T-cell (primary cell): ENCODE measurements at regions not wholly inside any gene's neighbourhood (a gene's known extent, or its start where the extent isn't known, plus 50 kb on each side); places are given as distances from the start of the nearest gene placed in this dataset.

ENCODE experiments used
- ATAC-seq, 4 experiments: fragments of 200-7000 bp in 3 of 4; fragments of 150-1000 bp in 1 of 4; cut with Tn5 transposase; replicated peaks in 1 of 4; 1 replicate in 3 of 4; 2 replicates in 1 of 4; pipeline ENCODE4 v1.10.0; 2021; ENCODE audit warnings: moderate library complexity in 3 of 4, mild to moderate bottlenecking in 2 of 4, moderate number of reproducible peaks in 1 of 4
- CTCF ChIA-PET, 2 donors: fragments of 300-600 bp; sonication (Branson Sonifier 250); formaldehyde crosslinking; loops; one replicate each; lab custom pipeline; 2022; ENCODE audit warnings: antibody characterized with exemption in 2 of 2; lab: Charles Lee
- POLR2A ChIA-PET, 2 donors: fragments of 300-600 bp; sonication (Branson Sonifier 250); formaldehyde crosslinking; loops; one replicate each; lab custom pipeline; 2022; ENCODE audit warnings: antibody characterized with exemption in 2 of 2; lab: Charles Lee
- DNase-seq, 35 experiments: peaks; one replicate each; pipeline versions ENCODE4 v3.0.0 to v3.0.0-alpha.2; 2013 to 2023
- H3K27ac ChIP-seq: one replicate; pipeline ENCODE4 v1.5.1; 2013; ENCODE audit warnings: low read length
- H3K27me3 ChIP-seq, 2 experiments: replicated peaks in 1 of 2; 1 replicate in 1 of 2; 2 replicates in 1 of 2; pipeline versions ENCODE4 v1.6.1 to v1.7.0; 2013; ENCODE audit warnings: low read length in 1 of 2, mixed read lengths in 1 of 2; ENCODE audit not compliant: control insufficient read depth in 2 of 2, insufficient read depth in 2 of 2; ENCODE audit errors: extremely low read depth in 1 of 2
- H3K36me3 ChIP-seq, 2 donors: 1 replicate in 1 of 2; 2 replicates in 1 of 2; pipeline versions ENCODE4 v1.6.1 to v1.7.0; 2013; ENCODE audit warnings: low read length in 1 of 2; ENCODE audit not compliant: control insufficient read depth in 2 of 2, insufficient read depth in 1 of 2; ENCODE audit errors: extremely low read depth in 1 of 2
- H3K4me1 ChIP-seq, 2 experiments: 1 replicate in 1 of 2; 2 replicates in 1 of 2; pipeline versions ENCODE4 v1.6.1 to v1.7.0; 2013; ENCODE audit warnings: low read length in 2 of 2, mixed read lengths in 1 of 2; ENCODE audit not compliant: insufficient read depth in 2 of 2, control insufficient read depth in 1 of 2; ENCODE audit errors: extremely low read depth in 1 of 2
- H3K4me3 ChIP-seq, 2 donors: 1 replicate in 1 of 2; 2 replicates in 1 of 2; pipeline versions ENCODE4 v1.5.1 to v1.7.0; 2013; ENCODE audit warnings: mild to moderate bottlenecking in 2 of 2, low read length in 1 of 2, moderate library complexity in 1 of 2; ENCODE audit not compliant: control insufficient read depth in 1 of 2; ENCODE audit errors: extremely low read depth in 1 of 2
- H3K9me3 ChIP-seq: 2 replicates; pipeline ENCODE4 v1.7.0; 2013
- H3K27ac Mint-ChIP-seq, 2 donors: one replicate each; pipeline ENCODE4 v1.8.0; 2020 to 2021; ENCODE audit warnings: mild to moderate bottlenecking in 2 of 2, mixed read lengths in 2 of 2
- H3K27me3 Mint-ChIP-seq, 2 donors: one replicate each; pipeline ENCODE4 v1.8.0; 2021 to 2022; ENCODE audit warnings: mixed read lengths in 2 of 2
- H3K36me3 Mint-ChIP-seq: one replicate; pipeline ENCODE4 v1.8.0; 2021; ENCODE audit warnings: mixed read lengths
- H3K4me1 Mint-ChIP-seq, 3 donors: one replicate each; pipeline ENCODE4 v1.8.0; 2020 to 2022; ENCODE audit warnings: mixed read lengths in 3 of 3, mild to moderate bottlenecking in 1 of 3
- H3K4me3 Mint-ChIP-seq, 3 donors: one replicate each; pipeline ENCODE4 v1.8.0; 2020 to 2022; ENCODE audit warnings: mild to moderate bottlenecking in 3 of 3, mixed read lengths in 3 of 3, moderate library complexity in 3 of 3
- H3K9me3 Mint-ChIP-seq, 3 donors: one replicate each; pipeline ENCODE4 v1.8.0; 2020 to 2022; ENCODE audit warnings: mixed read lengths in 3 of 3
- WGBS: methylation state at CpG from one replicate; pipeline ENCODE4 v1.1.5; 2013; ENCODE audit warnings: missing lambda C conversion rate; ENCODE audit not compliant: insufficient coverage; 5-methylcytosine and 5-hydroxymethylcytosine counted together

DNA sequence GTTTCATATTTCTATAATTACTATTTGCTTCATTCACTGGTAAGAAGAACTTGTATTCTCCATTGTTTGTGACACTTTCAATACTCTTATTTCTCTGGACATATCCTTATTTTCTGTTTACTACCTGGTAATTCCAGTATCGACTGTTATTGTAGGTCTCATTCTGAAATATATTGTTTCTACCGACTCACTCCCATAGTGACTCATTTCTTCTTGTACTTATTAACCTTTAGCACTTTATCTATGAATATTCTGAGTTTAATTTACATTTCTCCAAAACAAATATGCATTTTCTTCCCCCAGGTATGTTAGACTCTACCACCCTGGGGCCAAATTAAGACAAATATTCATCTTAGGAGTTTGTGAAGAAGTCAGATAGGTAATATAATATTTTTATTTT lies 164.5 kb upstream of the BTBD3 start:
- H3K27ac Mint-ChIP-seq: no peak overlapping the region
- no CpG with 5 or more reads among the region's 2 CpGs for WGBS

DNA sequence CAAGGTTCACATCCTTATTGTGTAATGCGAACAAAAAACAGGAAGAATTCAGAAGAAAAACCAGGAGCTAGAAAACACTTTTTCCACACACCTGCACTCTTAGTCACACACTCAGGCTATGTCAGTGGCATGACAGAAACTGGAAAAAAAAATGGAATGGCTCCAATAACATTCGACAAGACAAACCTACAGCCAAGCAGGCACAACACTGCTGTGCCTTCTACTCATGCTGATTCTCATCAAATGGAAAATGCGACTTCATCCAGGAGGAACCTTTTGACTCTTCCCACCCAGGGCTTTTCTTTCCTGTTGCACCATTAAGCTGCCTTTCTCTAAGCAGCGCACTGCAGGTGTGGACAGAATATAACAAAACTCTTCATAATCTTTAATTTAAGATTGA lies 163.2 kb upstream of the BTBD3 start:
- no peaks in the 10 kb centered on the region for H3K27me3 ChIP-seq
- WGBS: 75% methylated on average over 2 of the region's 4 CpGs
- POLR2A ChIA-PET: no interaction called here
- no peaks in the 10 kb centered on the region for H3K4me1 ChIP-seq
- no peaks in the 10 kb centered on the region for H3K9me3 ChIP-seq
- Mint-ChIP-seq H3K4me3 (no peak overlapping the region), H3K36me3 (no peaks in the 10 kb centered on the region), H3K4me1 (no peaks in the 10 kb centered on the region), H3K9me3 (peaks cover 0 to 18% (median 5%) of the 10 kb centered on the region in 3 donors), H3K27ac (no peak overlapping the region), H3K27me3 (no peaks in the 10 kb centered on the region)
- no peak overlapping the region for H3K4me3 ChIP-seq
- DNase-seq (no peak), ATAC-seq (no peak)
- no peaks in the 10 kb centered on the region for H3K36me3 ChIP-seq
- no peak overlapping the region for H3K27ac ChIP-seq
- CTCF ChIA-PET: no interaction called here

More for the DNA sequence above, 164.5 kb upstream of the BTBD3 start:
- CTCF ChIA-PET: no interaction called here
- H3K27me3 ChIP-seq: no peaks in the 10 kb centered on the region
- no peaks in the 10 kb centered on the region for H3K4me1 ChIP-seq
- H3K36me3 Mint-ChIP-seq: no peaks in the 10 kb centered on the region
- H3K27me3 Mint-ChIP-seq: no peaks in the 10 kb centered on the region
- POLR2A ChIA-PET: no interaction called here
- ATAC-seq: no peak
- H3K36me3 ChIP-seq: no peaks in the 10 kb centered on the region
- H3K9me3 ChIP-seq: no peaks in the 10 kb centered on the region
- peaks cover 0 to 18% (median 5%) of the 10 kb centered on the region in 3 donors for H3K9me3 Mint-ChIP-seq
- no peak overlapping the region for H3K4me3 Mint-ChIP-seq
- H3K4me1 Mint-ChIP-seq: no peaks in the 10 kb centered on the region
- H3K4me3 ChIP-seq: no peak overlapping the region
- no peak for DNase-seq
- no peak overlapping the region for H3K27ac ChIP-seq

DNA sequence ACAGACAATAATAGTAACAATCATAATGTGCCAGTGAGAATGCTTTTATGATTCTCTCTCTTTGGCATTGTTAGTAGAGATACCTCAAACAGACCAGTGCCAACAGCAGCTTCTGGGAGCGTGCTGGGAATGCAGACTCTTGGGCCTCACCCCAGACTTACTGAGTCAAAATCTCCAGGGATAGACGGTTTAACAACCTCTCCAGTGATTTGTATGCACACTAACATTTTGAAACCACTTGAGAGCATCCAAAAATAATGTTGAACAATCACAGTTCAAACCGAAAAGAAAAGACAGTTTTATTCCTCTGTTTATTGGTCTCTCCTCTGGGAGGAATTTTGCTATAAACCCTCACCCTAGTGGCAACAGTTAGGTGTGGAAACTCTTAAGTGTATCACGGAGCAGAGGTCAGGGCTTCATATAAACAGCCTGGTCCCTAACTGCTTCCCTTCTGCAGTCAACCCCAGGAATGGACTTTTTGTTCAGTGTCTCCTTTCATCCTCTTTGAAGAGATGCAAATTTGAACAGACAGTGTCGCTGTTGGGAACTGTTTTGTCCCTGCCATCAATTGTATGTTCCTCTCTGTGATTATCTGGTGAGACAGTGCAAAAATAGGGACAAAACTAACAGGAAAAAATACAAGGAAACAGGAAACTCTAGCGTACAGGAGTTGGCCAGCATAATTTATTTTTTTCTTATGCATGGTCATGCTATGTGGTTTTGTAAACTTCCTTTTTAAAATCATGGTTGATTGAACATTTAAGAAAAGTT lies 162.4 kb upstream of the BTBD3 start:
- Histone ChIP-seq H3K4me1 (no peaks in the 10 kb centered on the region), H3K36me3 (no peaks in the 10 kb centered on the region), H3K27ac (no peak overlapping the region), H3K27me3 (no peaks in the 10 kb centered on the region), H3K9me3 (no peaks in the 10 kb centered on the region), H3K4me3 (no peak overlapping the region)
- Mint-ChIP-seq H3K36me3 (no peaks in the 10 kb centered on the region), H3K9me3 (peaks cover 0 to 15% (median 4%) of the 10 kb centered on the region in 3 donors), H3K4me1 (no peaks in the 10 kb centered on the region), H3K27me3 (no peaks in the 10 kb centered on the region), H3K4me3 (no peak overlapping the region), H3K27ac (no peak overlapping the region)
- no CpG with 5 or more reads among the region's 6 CpGs for WGBS
- DNase-seq: no peak
- POLR2A ChIA-PET: no interaction called here
- CTCF ChIA-PET: no interaction called here
- ATAC-seq: no peak

DNA sequence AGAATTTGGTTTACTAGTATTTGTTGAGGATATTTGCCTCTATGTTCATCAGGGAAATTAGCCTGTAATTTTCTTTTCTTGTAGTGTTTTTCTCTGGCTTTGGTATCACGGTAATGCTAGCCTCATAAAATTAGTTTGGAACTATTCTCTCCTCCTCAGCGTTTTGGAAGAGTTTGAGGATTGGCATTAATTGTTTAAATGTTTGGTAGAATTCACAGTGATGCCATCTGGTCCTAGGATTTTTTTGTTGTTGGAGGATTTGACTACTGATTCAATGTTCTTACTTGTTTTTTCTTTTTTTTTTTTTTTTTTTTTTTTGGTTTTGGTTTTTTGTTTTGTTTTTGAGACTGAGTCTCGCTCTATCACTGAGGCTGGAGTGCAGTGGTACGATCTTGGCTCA lies 156.2 kb upstream of the BTBD3 start:
- H3K27ac ChIP-seq: no peak overlapping the region
- Mint-ChIP-seq H3K36me3 (no peaks in the 10 kb centered on the region), H3K27ac (no peak overlapping the region), H3K4me1 (no peaks in the 10 kb centered on the region), H3K27me3 (no peaks in the 10 kb centered on the region), H3K9me3 (peaks cover 0 to 9% (median 7%) of the 10 kb centered on the region in 3 donors), H3K4me3 (no peak overlapping the region)
- no peak for DNase-seq
- CTCF ChIA-PET: no interaction called here
- POLR2A ChIA-PET: no interaction called here
- ATAC-seq: no peak
- H3K36me3 ChIP-seq: no peaks in the 10 kb centered on the region
- H3K27me3 ChIP-seq: no peaks in the 10 kb centered on the region
- no peak overlapping the region for H3K4me3 ChIP-seq
- WGBS: no CpG with 5 or more reads among the region's 4 CpGs
- H3K9me3 ChIP-seq: no peaks in the 10 kb centered on the region
- H3K4me1 ChIP-seq: no peaks in the 10 kb centered on the region

DNA sequence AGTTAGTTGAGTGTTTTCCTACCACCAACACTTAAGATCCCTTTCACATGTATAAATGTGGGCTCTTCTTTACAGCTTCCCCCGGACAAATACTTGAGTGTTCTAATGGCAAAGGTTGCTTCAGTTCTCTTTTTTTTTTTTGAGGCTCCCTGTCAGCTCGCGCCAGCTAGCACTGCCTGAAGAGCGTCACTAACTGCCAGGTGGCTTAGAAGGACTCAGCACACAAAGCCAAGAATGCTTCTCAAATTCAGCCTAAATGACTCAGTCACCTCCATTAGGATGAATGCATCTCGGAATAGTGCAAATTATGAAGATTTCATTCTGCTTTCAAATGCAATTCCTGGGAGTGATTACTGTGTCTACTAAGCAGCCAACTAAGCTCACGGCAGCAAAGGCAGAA lies 150.7 kb upstream of the BTBD3 start:
- 66% methylated on average over 3 of the region's 6 CpGs for WGBS
- CTCF ChIA-PET: no interaction called here
- Mint-ChIP-seq H3K9me3 (peaks cover 3 to 13% (median 11%) of the 10 kb centered on the region in 3 donors), H3K36me3 (no peaks in the 10 kb centered on the region), H3K27ac (no peak overlapping the region), H3K4me3 (no peak overlapping the region), H3K27me3 (no peaks in the 10 kb centered on the region), H3K4me1 (no peaks in the 10 kb centered on the region)
- H3K27me3 ChIP-seq: no peaks in the 10 kb centered on the region
- H3K4me3 ChIP-seq: no peak overlapping the region
- POLR2A ChIA-PET: no interaction called here
- ATAC-seq (no peak), DNase-seq (no peak)
- no peaks in the 10 kb centered on the region for H3K4me1 ChIP-seq
- H3K27ac ChIP-seq: no peak overlapping the region
- H3K9me3 ChIP-seq: no peaks in the 10 kb centered on the region
- H3K36me3 ChIP-seq: no peaks in the 10 kb centered on the region

DNA sequence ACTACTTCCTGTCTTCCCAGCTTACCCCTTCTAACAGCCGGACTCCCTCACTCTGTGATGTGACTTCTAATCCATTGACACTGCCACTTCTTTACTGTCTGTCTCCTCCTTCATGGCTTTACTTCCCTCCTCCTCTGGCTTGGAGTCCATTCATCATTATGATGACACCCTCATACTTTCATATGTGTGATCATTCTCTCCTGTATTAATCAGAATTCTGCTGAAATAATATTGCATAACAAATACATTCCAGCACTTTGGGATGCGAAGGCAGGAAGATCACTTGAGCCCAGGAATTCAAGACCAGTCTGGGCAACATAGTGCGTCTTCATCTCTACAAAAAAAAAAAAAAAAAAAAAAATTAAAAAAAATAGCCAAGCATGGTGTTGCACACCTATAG lies 147.9 kb upstream of the BTBD3 start:
- Histone ChIP-seq H3K27ac (no peak overlapping the region), H3K27me3 (no peaks in the 10 kb centered on the region), H3K4me1 (no peaks in the 10 kb centered on the region), H3K4me3 (no peak overlapping the region), H3K36me3 (no peaks in the 10 kb centered on the region), H3K9me3 (no peaks in the 10 kb centered on the region)
- H3K36me3 Mint-ChIP-seq: no peaks in the 10 kb centered on the region
- ATAC-seq (no peak), DNase-seq (no peak)
- no peak overlapping the region for H3K4me3 Mint-ChIP-seq
- H3K4me1 Mint-ChIP-seq: no peaks in the 10 kb centered on the region
- WGBS: 100% methylated on average over 1 of the region's 3 CpGs
- ChIA-PET POLR2A (interaction anchor here in 1 of 2 donors (0.6 kb wide), 1 partner anchor 117 kb away, joined by 3 read pairs; no protein-coding TSS in a partner anchor), CTCF (no interaction called here)
- H3K9me3 Mint-ChIP-seq: peaks cover 5 to 26% (median 11%) of the 10 kb centered on the region in 3 donors
- H3K27me3 Mint-ChIP-seq: no peaks in the 10 kb centered on the region
- H3K27ac Mint-ChIP-seq: no peak overlapping the region
